B cell (primary cell): ENCODE measurements at regions not wholly inside any gene's neighbourhood (a gene's known extent, or its start where the extent isn't known, plus 50 kb on each side); places are given as distances from the start of the nearest gene placed in this dataset.
"Not testable (repeated sequence)": the region's sequence is repeated elsewhere in the genome, so short reads cannot be mapped to it uniquely, and the experiment has no call there.

Experiments used
- CTCF ChIP-seq: fragments of 200-600 bp; IDR thresholded peaks from one replicate; pipeline ENCODE4 v1.8.0; 2022; ENCODE audit warnings: antibody characterized with exemption, mild to moderate bottlenecking
- EZH2 ChIP-seq: IDR thresholded peaks from 2 replicates; pipeline ENCODE4 v1.6.1; 2012; ENCODE audit warnings: borderline replicate concordance, low read depth, mild to moderate bottlenecking, moderate library complexity, low read length; ENCODE audit not compliant: insufficient read depth, poor library complexity, severe bottlenecking

- TF ChIP-seq CTCF, EZH2: not testable (repeated sequence)
Measured at GRCh38 chr16:16570874-16571273, 191.9 kb downstream of the NPIPA7 start.
